ENCODE measurements at regions not wholly inside any gene's neighbourhood (a gene's known extent, or its start where the extent isn't known, plus 50 kb on each side); places are given as distances from the start of the nearest gene placed in this dataset.

- TF ChIP-seq CTCF (IDR thresholded peaks at IDR 0.05): no peak
- no peak overlapping the region for H3K4me3 Mint-ChIP-seq (ENCODE audit: unreplicated experiment)
- no peak for DNase-seq (ENCODE audit: extremely low spot score, unreplicated experiment)
- H3K9me3 Mint-ChIP-seq (ENCODE audit: unreplicated experiment): no peaks in the 10 kb centered on the region
- H3K36me3 Mint-ChIP-seq (ENCODE audit: unreplicated experiment): no peaks in the 10 kb centered on the region
- H3K27ac Mint-ChIP-seq (ENCODE audit: unreplicated experiment): no peak overlapping the region
- peaks cover 10% of the 10 kb centered on the region for H3K27me3 Mint-ChIP-seq (ENCODE audit: unreplicated experiment)
- no peaks in the 10 kb centered on the region for H3K4me1 Mint-ChIP-seq (ENCODE audit: unreplicated experiment)
Measured at GRCh38 chr2:194424683-194425209, 1232.3 kb upstream of the SLC39A10 start.

DNA sequence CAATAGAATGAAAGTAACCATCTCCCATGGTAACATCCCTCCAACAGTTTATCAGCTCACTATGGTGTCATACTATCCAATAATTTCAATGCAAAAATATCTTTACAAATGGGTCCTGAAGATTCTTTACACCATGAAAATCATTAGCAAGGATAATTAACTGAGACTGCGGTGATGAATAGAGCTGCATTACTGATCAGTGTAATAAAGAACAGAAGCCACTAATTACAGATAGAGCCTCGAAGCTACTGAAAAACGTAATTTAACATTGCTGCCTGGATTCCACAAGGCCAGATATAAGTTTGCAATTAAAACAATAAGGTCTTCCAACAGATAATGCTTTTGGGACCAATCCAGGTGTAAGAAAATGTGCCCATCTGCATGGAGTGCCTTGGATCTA lies 1245.8 kb upstream of the SLC39A10 start:
- H3K4me3 Mint-ChIP-seq (ENCODE audit: unreplicated experiment): no peak overlapping the region
- H3K36me3 Mint-ChIP-seq (ENCODE audit: unreplicated experiment): no peaks in the 10 kb centered on the region
- H3K27ac Mint-ChIP-seq (ENCODE audit: unreplicated experiment): no peak overlapping the region
- no peak for TF ChIP-seq CTCF (IDR thresholded peaks at IDR 0.05)
- H3K9me3 Mint-ChIP-seq (ENCODE audit: unreplicated experiment): no peaks in the 10 kb centered on the region
- H3K27me3 Mint-ChIP-seq (ENCODE audit: unreplicated experiment): peaks cover 5% of the 10 kb centered on the region
- DNase-seq (ENCODE audit: extremely low spot score, unreplicated experiment): no peak
- no peaks in the 10 kb centered on the region for H3K4me1 Mint-ChIP-seq (ENCODE audit: unreplicated experiment)

DNA sequence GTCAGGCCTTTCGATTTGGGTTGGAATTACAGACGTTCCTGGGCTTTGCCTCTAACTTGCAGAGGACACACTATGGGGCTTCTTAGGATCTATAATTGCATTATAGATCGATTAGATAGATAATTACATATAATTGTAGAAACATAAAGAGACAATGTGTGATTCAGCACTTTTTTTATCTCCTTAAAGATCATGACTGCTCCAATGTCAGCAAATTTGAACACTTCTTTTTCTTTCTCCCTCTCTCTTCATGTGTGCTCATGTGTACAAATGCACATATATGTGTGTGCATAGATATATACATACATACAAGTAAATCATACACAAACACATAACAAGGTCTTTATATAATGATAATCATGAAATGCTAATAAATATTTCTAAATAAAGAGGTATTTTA lies 1261.2 kb upstream of the SLC39A10 start:
- no peak for DNase-seq (ENCODE audit: extremely low spot score, unreplicated experiment)
- Mint-ChIP-seq H3K36me3 (ENCODE audit: unreplicated experiment) (no peaks in the 10 kb centered on the region), H3K27me3 (ENCODE audit: unreplicated experiment) (peaks cover 5% of the 10 kb centered on the region), H3K4me3 (ENCODE audit: unreplicated experiment) (no peak overlapping the region), H3K27ac (ENCODE audit: unreplicated experiment) (no peak overlapping the region), H3K4me1 (ENCODE audit: unreplicated experiment) (no peaks in the 10 kb centered on the region), H3K9me3 (ENCODE audit: unreplicated experiment) (no peaks in the 10 kb centered on the region)
- TF ChIP-seq CTCF (IDR thresholded peaks at IDR 0.05): no peak

GRCh38 chr2:194385376-194385775 lies 1271.7 kb upstream of the SLC39A10 start:
- no peak overlapping the region for H3K4me3 Mint-ChIP-seq (ENCODE audit: unreplicated experiment)
- H3K27ac Mint-ChIP-seq (ENCODE audit: unreplicated experiment): no peak overlapping the region
- H3K27me3 Mint-ChIP-seq (ENCODE audit: unreplicated experiment): no peaks in the 10 kb centered on the region
- no peak for TF ChIP-seq CTCF (IDR thresholded peaks at IDR 0.05)
- H3K36me3 Mint-ChIP-seq (ENCODE audit: unreplicated experiment): no peaks in the 10 kb centered on the region
- H3K9me3 Mint-ChIP-seq (ENCODE audit: unreplicated experiment): peaks cover 3% of the 10 kb centered on the region
- DNase-seq (ENCODE audit: extremely low spot score, unreplicated experiment): no peak
- no peaks in the 10 kb centered on the region for H3K4me1 Mint-ChIP-seq (ENCODE audit: unreplicated experiment)

DNA sequence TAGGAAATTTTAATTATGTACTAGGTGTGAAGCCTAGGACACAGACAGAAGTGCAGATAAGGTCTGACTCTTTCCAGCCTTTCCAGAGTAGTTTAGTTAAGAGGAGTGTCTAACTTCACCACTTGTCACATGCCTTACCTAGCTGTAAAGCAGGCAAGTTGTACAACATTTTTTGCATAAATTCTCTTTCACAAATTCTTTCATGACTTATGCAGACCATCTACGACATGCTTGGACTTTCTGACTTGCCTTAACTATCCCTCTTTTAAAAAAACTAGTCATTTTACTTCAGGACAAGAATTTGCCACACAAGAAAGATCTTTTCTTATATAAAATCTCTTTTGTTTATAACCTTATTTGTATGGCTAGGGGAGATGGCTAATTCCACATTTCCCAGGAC lies 1273.6 kb upstream of the SLC39A10 start:
- DNase-seq (ENCODE audit: extremely low spot score, unreplicated experiment): no peak
- Mint-ChIP-seq H3K36me3 (ENCODE audit: unreplicated experiment) (no peaks in the 10 kb centered on the region), H3K4me3 (ENCODE audit: unreplicated experiment) (no peak overlapping the region), H3K9me3 (ENCODE audit: unreplicated experiment) (peaks cover 10% of the 10 kb centered on the region), H3K27me3 (ENCODE audit: unreplicated experiment) (no peaks in the 10 kb centered on the region), H3K4me1 (ENCODE audit: unreplicated experiment) (no peaks in the 10 kb centered on the region), H3K27ac (ENCODE audit: unreplicated experiment) (no peak overlapping the region)
- TF ChIP-seq CTCF (IDR thresholded peaks at IDR 0.05): no peak

Data from osteocyte (in vitro differentiated cells).